ENCODE measurements at regions not wholly inside any gene's neighbourhood (a gene's known extent, or its start where the extent isn't known, plus 50 kb on each side); places are given as distances from the start of the nearest gene placed in this dataset.

- Histone ChIP-seq H3K27ac (no peak overlapping the region), H3K27me3 (no peaks in the 10 kb centered on the region), H3K4me1 (ENCODE audit: low read depth) (no peaks in the 10 kb centered on the region), H3K36me3 (no peaks in the 10 kb centered on the region), H3K4me3 (no peak overlapping the region), H3K9me3 (ENCODE audit: low read depth) (no peaks in the 10 kb centered on the region)
- no peak for DNase-seq (ENCODE audit: low read depth in 1 of 2, low spot score in 1 of 2)
- TF ChIP-seq CTCF (IDR thresholded peaks at IDR 0.05; ENCODE audit: low read depth, low read length) = no peak
Measured at GRCh38 chr2:122061206-122061605, 305.8 kb downstream of the TSN start.

- Histone ChIP-seq H3K27me3 (no peaks in the 10 kb centered on the region), H3K9me3 (ENCODE audit: low read depth) (no peaks in the 10 kb centered on the region), H3K27ac (no peak overlapping the region), H3K36me3 (no peaks in the 10 kb centered on the region), H3K4me1 (ENCODE audit: low read depth) (no peaks in the 10 kb centered on the region), H3K4me3 (no peak overlapping the region)
- TF ChIP-seq CTCF (IDR thresholded peaks at IDR 0.05; ENCODE audit: low read depth, low read length) = no peak
- no peak for DNase-seq (ENCODE audit: low read depth in 1 of 2, low spot score in 1 of 2)
Measured at GRCh38 chr2:122061831-122062230, 306.4 kb downstream of the TSN start.

- Histone ChIP-seq H3K4me3 (no peak overlapping the region), H3K9me3 (ENCODE audit: low read depth) (no peaks in the 10 kb centered on the region), H3K36me3 (no peaks in the 10 kb centered on the region), H3K4me1 (ENCODE audit: low read depth) (no peaks in the 10 kb centered on the region), H3K27me3 (no peaks in the 10 kb centered on the region), H3K27ac (no peak overlapping the region)
- TF ChIP-seq CTCF (IDR thresholded peaks at IDR 0.05; ENCODE audit: low read depth, low read length) = no peak
- DNase-seq (ENCODE audit: low read depth in 1 of 2, low spot score in 1 of 2) = no peak
Measured at GRCh38 chr2:122062506-122062905, 307.1 kb downstream of the TSN start.

GRCh38 chr2:122063716-122064115, 308.3 kb downstream of the TSN start:
- H3K4me1 ChIP-seq (ENCODE audit: low read depth) = no peaks in the 10 kb centered on the region
- H3K9me3 ChIP-seq (ENCODE audit: low read depth) = no peaks in the 10 kb centered on the region
- no peaks in the 10 kb centered on the region for H3K27me3 ChIP-seq
- H3K27ac ChIP-seq = no peak overlapping the region
- no peak overlapping the region for H3K4me3 ChIP-seq
- TF ChIP-seq CTCF (IDR thresholded peaks at IDR 0.05; ENCODE audit: low read depth, low read length) = no peak
- no peaks in the 10 kb centered on the region for H3K36me3 ChIP-seq
- no peak for DNase-seq (ENCODE audit: low read depth in 1 of 2, low spot score in 1 of 2)

GRCh38 chr2:122070241-122070731, 314.8 kb downstream of the TSN start:
- Histone ChIP-seq H3K27ac (no peak overlapping the region), H3K4me3 (no peak overlapping the region), H3K36me3 (no peaks in the 10 kb centered on the region), H3K9me3 (ENCODE audit: low read depth) (no peaks in the 10 kb centered on the region), H3K27me3 (no peaks in the 10 kb centered on the region), H3K4me1 (ENCODE audit: low read depth) (peaks cover 3% of the 10 kb centered on the region)
- no peak for TF ChIP-seq CTCF (IDR thresholded peaks at IDR 0.05; ENCODE audit: low read depth, low read length)
- peak in 1 of 2 donors; percentile 67 for DNase-seq (ENCODE audit: low read depth in 1 of 2, low spot score in 1 of 2)

- Histone ChIP-seq H3K27me3 (no peaks in the 10 kb centered on the region), H3K27ac (no peak overlapping the region), H3K36me3 (no peaks in the 10 kb centered on the region), H3K4me1 (ENCODE audit: low read depth) (peaks cover 3% of the 10 kb centered on the region), H3K9me3 (ENCODE audit: low read depth) (no peaks in the 10 kb centered on the region), H3K4me3 (no peak overlapping the region)
- TF ChIP-seq CTCF (IDR thresholded peaks at IDR 0.05; ENCODE audit: low read depth, low read length) = no peak
- peak; percentile 11 to 44 for DNase-seq (ENCODE audit: low read depth in 1 of 2, low spot score in 1 of 2)
Measured at GRCh38 chr2:122072666-122073065, 317.2 kb downstream of the TSN start.
